Panc1 (cell line): ENCODE measurements at regions not wholly inside any gene's neighbourhood (a gene's known extent, or its start where the extent isn't known, plus 50 kb on each side); places are given as distances from the start of the nearest gene placed in this dataset.

ENCODE experiments used
- POLR2AphosphoS5 ChIP-seq: IDR thresholded peaks from 2 replicates; pipeline ENCODE4 v1.6.1; 2012; ENCODE audit warnings: mild to moderate bottlenecking, low read depth, low read length, moderate library complexity
- SIN3A ChIP-seq: IDR thresholded peaks from 2 replicates; pipeline ENCODE4 v1.6.1; 2012; ENCODE audit warnings: low read depth, mild to moderate bottlenecking, low read length, moderate library complexity, borderline replicate concordance; ENCODE audit not compliant: insufficient read depth
- TCF7L2 ChIP-seq: IDR thresholded peaks from 2 replicates; pipeline ENCODE4 v1.6.1; 2011; ENCODE audit warnings: mild to moderate bottlenecking, low read depth, low read length, inconsistent platforms
- TF ChIP-seq, protein P1 (sequence below): fragments of 450-650 bp; IDR thresholded peaks from 2 replicates; pipeline ENCODE4 v1.5.1; 2017; ENCODE audit warnings: mild to moderate bottlenecking
- TF ChIP-seq, protein P2 (sequence below), 2 experiments: IDR thresholded peaks; 2 replicates each; pipeline ENCODE4 v1.6.1; 2011 to 2012; ENCODE audit warnings: low read depth in 2 of 2, control low read depth in 1 of 2, low read length in 1 of 2, mild to moderate bottlenecking in 1 of 2, moderate library complexity in 1 of 2; ENCODE audit not compliant: insufficient read depth in 1 of 2

DNA sequence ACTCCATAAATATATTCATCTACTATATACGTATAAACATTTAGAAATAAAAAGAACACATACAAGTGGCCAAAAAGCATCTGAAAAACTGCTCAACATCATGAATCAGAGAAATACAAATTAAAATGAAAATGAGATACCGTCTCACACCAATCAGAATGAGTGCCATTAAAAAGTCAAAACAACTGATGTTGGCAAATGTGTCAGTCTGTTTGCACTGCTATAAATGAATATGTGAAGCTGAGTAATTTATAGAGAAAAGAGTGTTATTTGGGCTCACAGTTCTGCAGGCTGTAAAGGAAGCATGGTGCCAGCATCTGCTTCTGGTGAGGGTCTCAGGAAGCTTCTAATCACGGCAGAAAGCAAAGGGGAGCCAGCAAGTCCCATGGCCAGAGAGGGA is 620.3 kb upstream of the CCDC54 start:
- TF ChIP-seq, protein P1, sequence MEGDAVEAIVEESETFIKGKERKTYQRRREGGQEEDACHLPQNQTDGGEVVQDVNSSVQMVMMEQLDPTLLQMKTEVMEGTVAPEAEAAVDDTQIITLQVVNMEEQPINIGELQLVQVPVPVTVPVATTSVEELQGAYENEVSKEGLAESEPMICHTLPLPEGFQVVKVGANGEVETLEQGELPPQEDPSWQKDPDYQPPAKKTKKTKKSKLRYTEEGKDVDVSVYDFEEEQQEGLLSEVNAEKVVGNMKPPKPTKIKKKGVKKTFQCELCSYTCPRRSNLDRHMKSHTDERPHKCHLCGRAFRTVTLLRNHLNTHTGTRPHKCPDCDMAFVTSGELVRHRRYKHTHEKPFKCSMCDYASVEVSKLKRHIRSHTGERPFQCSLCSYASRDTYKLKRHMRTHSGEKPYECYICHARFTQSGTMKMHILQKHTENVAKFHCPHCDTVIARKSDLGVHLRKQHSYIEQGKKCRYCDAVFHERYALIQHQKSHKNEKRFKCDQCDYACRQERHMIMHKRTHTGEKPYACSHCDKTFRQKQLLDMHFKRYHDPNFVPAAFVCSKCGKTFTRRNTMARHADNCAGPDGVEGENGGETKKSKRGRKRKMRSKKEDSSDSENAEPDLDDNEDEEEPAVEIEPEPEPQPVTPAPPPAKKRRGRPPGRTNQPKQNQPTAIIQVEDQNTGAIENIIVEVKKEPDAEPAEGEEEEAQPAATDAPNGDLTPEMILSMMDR = no peak
- TF ChIP-seq POLR2AphosphoS5 (no peak), TCF7L2 (no peak), SIN3A (no peak)
- TF ChIP-seq, protein P2, sequence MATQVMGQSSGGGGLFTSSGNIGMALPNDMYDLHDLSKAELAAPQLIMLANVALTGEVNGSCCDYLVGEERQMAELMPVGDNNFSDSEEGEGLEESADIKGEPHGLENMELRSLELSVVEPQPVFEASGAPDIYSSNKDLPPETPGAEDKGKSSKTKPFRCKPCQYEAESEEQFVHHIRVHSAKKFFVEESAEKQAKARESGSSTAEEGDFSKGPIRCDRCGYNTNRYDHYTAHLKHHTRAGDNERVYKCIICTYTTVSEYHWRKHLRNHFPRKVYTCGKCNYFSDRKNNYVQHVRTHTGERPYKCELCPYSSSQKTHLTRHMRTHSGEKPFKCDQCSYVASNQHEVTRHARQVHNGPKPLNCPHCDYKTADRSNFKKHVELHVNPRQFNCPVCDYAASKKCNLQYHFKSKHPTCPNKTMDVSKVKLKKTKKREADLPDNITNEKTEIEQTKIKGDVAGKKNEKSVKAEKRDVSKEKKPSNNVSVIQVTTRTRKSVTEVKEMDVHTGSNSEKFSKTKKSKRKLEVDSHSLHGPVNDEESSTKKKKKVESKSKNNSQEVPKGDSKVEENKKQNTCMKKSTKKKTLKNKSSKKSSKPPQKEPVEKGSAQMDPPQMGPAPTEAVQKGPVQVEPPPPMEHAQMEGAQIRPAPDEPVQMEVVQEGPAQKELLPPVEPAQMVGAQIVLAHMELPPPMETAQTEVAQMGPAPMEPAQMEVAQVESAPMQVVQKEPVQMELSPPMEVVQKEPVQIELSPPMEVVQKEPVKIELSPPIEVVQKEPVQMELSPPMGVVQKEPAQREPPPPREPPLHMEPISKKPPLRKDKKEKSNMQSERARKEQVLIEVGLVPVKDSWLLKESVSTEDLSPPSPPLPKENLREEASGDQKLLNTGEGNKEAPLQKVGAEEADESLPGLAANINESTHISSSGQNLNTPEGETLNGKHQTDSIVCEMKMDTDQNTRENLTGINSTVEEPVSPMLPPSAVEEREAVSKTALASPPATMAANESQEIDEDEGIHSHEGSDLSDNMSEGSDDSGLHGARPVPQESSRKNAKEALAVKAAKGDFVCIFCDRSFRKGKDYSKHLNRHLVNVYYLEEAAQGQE (IDR thresholded peaks at IDR 0.05; ENCODE audit: insufficient read depth in 1 of 2, low read depth in 2 of 2, low read length in 1 of 2) = no peak
